Keratinocyte (primary cell): ENCODE measurements at regions not wholly inside any gene's neighbourhood (a gene's known extent, or its start where the extent isn't known, plus 50 kb on each side); places are given as distances from the start of the nearest gene placed in this dataset.
"Not testable (repeated sequence)": the region's sequence is repeated elsewhere in the genome, so short reads cannot be mapped to it uniquely, and the experiment has no call there.

Experiments used
- DNase-seq: peaks from one replicate; pipeline ENCODE4 v3.0.0-alpha.2; 2011; ENCODE audit warnings: low read depth, missing footprints, low spot score
- FAIRE-seq: peaks from 2 replicates; lab custom pipeline; 2011; peaks lifted over from hg19 to GRCh38; lab: Jason Lieb, UNC
- H2AFZ ChIP-seq: 2 replicates; pipeline ENCODE4 v1.6.0; 2012; ENCODE audit warnings: low read length, control low read depth, inconsistent platforms; ENCODE audit not compliant: control insufficient read depth
- H3K27ac ChIP-seq: 2 replicates; pipeline ENCODE4 v1.5.1; 2011; ENCODE audit warnings: low read length; ENCODE audit not compliant: control insufficient read depth, insufficient read depth
- H3K27me3 ChIP-seq: 3 replicates; pipeline ENCODE4 v1.6.0; 2011; ENCODE audit warnings: low read length; ENCODE audit not compliant: control insufficient read depth, insufficient read depth; ENCODE audit errors: extremely low read depth
- H3K36me3 ChIP-seq, 2 experiments: 2 replicates in 1 of 2; 3 replicates in 1 of 2; pipeline ENCODE4 v1.5.1; 2011; ENCODE audit warnings: low read length in 2 of 2, mild to moderate bottlenecking in 1 of 2; ENCODE audit not compliant: control insufficient read depth in 2 of 2, insufficient read depth in 2 of 2; ENCODE audit errors: extremely low read depth in 1 of 2
- H3K4me1 ChIP-seq: 3 replicates; pipeline ENCODE4 v1.5.1; 2011; ENCODE audit warnings: low read length; ENCODE audit not compliant: control insufficient read depth, insufficient read depth; ENCODE audit errors: extremely low read depth
- H3K4me2 ChIP-seq: 3 replicates; pipeline ENCODE4 v1.6.0; 2011; ENCODE audit warnings: low read depth, low read length; ENCODE audit not compliant: control insufficient read depth, insufficient read depth; ENCODE audit errors: extremely low read depth
- H3K4me3 ChIP-seq, 3 experiments: fragments of 200-600 bp in 1 of 3; sonication (generic) in 1 of 3; 2 replicates in 2 of 3; 3 replicates in 1 of 3; pipeline ENCODE4 v1.5.1; 2011 to 2016; ENCODE audit warnings: low read length in 3 of 3, mild to moderate bottlenecking in 3 of 3, control low read depth in 2 of 3, inconsistent platforms in 1 of 3, low read depth in 1 of 3, mixed read lengths in 1 of 3, mixed run types in 1 of 3, moderate library complexity in 1 of 3; ENCODE audit not compliant: control insufficient read depth in 2 of 3, insufficient read depth in 2 of 3; ENCODE audit errors: extremely low read depth in 1 of 3
- H3K79me2 ChIP-seq: 2 replicates; pipeline ENCODE4 v1.6.0; 2012; ENCODE audit warnings: low read length; ENCODE audit not compliant: control insufficient read depth, insufficient read depth
- H3K9ac ChIP-seq: 3 replicates; pipeline ENCODE4 v1.6.0; 2011; ENCODE audit warnings: low read length; ENCODE audit not compliant: control insufficient read depth, insufficient read depth; ENCODE audit errors: extremely low read depth
- H3K9me1 ChIP-seq: 3 replicates; pipeline ENCODE4 v1.6.0; 2011; ENCODE audit warnings: low read length; ENCODE audit not compliant: control insufficient read depth, insufficient read depth; ENCODE audit errors: extremely low read depth
- H3K9me3 ChIP-seq: 2 replicates; pipeline ENCODE4 v1.5.1; 2012; ENCODE audit warnings: low read depth, low read length; ENCODE audit not compliant: control insufficient read depth
- H4K20me1 ChIP-seq: 3 replicates; pipeline ENCODE4 v1.6.0; 2011; ENCODE audit warnings: low read length; ENCODE audit not compliant: control insufficient read depth, insufficient read depth; ENCODE audit errors: extremely low read depth
- EZH2 ChIP-seq: IDR thresholded peaks from one replicate; pipeline ENCODE4 v1.6.1; 2012; ENCODE audit warnings: inconsistent platforms, mild to moderate bottlenecking, low read length, moderate library complexity
- dilution Hi-C: fragments of 300-500 bp; cut with MboI; formaldehyde crosslinking; loops from one replicate; pipeline ENCODE4 v1.7.0; 2020; ENCODE audit warnings: low sequenced_read_pairs; ENCODE audit not compliant: extremely low pct_ligation_motif_present
- TF ChIP-seq, protein P1 (sequence below), 3 experiments: IDR thresholded peaks in 1 of 3; conservative IDR thresholded peaks in 1 of 3; optimal IDR thresholded peaks in 1 of 3; 2 replicates in 2 of 3; 3 replicates in 1 of 3; pipeline versions ENCODE3 to v1.5.1; 2011; ENCODE audit warnings: low read length in 3 of 3, mild to moderate bottlenecking in 3 of 3, moderate library complexity in 2 of 3, control low read depth in 1 of 3, inconsistent platforms in 1 of 3; ENCODE audit not compliant: insufficient read depth in 2 of 3; ENCODE audit errors: extremely low read depth in 1 of 3

DNA sequence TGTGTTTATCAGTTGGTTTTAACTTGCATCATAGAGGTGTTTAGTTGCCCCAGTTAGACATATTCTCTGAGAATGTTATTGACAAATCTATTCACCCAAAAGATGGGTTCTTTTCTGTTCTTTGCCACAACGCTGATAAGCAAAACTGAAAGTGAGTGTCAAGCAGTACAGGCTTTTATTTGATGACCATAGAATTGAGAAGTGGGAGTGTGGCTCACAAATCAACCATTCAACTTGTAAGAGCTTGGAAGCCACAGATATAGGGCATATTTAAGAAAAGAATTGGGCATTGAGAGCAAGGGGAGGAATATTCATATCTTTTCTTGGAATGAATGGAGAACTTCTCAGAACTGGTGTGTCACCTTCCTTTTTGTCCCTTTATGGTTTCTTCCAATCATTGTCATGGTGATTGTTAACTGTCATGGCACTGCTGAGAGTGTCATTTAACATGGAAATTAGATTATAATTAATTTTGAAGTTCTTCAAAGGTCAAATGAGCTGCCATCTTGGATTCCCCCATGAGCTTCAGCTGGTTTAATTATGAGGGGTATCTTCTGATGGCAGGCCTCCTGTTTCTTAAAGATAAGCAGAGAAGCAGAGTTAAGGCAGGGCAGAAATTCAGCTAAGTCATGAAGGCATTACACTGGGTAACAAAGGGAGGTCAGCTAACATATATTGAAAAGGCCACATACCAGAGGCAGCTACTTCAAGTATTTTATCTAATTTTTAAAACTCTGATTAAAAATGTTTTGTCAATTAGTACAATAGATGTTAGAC, 254.0 kb upstream of the HTR1E start:
- no peaks in the 10 kb centered on the region for H3K4me1 ChIP-seq
- no peaks in the 10 kb centered on the region for H3K79me2 ChIP-seq
- H3K9me3 ChIP-seq, result no peaks in the 10 kb centered on the region
- DNase-seq, result no peak
- H3K9ac ChIP-seq, result no peak overlapping the region
- TF ChIP-seq, protein P1, sequence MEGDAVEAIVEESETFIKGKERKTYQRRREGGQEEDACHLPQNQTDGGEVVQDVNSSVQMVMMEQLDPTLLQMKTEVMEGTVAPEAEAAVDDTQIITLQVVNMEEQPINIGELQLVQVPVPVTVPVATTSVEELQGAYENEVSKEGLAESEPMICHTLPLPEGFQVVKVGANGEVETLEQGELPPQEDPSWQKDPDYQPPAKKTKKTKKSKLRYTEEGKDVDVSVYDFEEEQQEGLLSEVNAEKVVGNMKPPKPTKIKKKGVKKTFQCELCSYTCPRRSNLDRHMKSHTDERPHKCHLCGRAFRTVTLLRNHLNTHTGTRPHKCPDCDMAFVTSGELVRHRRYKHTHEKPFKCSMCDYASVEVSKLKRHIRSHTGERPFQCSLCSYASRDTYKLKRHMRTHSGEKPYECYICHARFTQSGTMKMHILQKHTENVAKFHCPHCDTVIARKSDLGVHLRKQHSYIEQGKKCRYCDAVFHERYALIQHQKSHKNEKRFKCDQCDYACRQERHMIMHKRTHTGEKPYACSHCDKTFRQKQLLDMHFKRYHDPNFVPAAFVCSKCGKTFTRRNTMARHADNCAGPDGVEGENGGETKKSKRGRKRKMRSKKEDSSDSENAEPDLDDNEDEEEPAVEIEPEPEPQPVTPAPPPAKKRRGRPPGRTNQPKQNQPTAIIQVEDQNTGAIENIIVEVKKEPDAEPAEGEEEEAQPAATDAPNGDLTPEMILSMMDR (optimal IDR thresholded peaks at IDR 0.05 in 1 of 3, IDR thresholded peaks at IDR 0.05 in 1 of 3, conservative IDR thresholded peaks at IDR 0.05 in 1 of 3; ENCODE audit: extremely low read depth in 1 of 3, insufficient read depth in 2 of 3, low read length in 3 of 3), result no peak
- no peak for TF ChIP-seq EZH2
- H3K9me1 ChIP-seq, result no peaks in the 10 kb centered on the region
- H3K27ac ChIP-seq, result no peak overlapping the region
- no peak overlapping the region for H2AFZ ChIP-seq
- FAIRE-seq, result no peak
- no peak overlapping the region for H3K4me3 ChIP-seq
- dilution Hi-C loops, result no loop called here
- no peak overlapping the region for H3K4me2 ChIP-seq
- H3K36me3 ChIP-seq, result no peaks in the 10 kb centered on the region
- no peaks in the 10 kb centered on the region for H3K27me3 ChIP-seq
- no peaks in the 10 kb centered on the region for H4K20me1 ChIP-seq

DNA sequence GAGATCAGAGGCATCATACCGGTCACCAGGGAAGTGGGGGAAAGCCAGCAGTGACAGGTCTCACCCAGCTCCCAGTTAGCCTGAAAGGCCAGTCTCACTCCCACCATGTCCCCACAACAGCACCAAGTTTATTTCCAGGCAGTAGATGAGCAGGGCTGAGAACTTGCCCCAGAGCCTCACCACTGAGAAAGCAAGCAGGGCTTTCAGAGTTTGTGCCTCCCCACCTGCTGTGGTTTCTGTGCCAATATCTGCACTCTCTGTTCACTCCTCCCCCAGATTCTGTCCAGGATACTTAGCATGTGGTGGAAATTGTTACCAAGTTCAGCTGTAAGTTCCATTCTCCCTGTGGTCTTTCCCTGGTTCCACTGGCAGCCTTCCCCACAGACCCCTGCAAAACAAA, 255.0 kb upstream of the HTR1E start:
- H3K4me2 ChIP-seq, result no peak overlapping the region
- dilution Hi-C loops, result no loop called here
- H3K27ac ChIP-seq, result no peak overlapping the region
- no peak overlapping the region for H2AFZ ChIP-seq
- H3K9me1 ChIP-seq, result no peaks in the 10 kb centered on the region
- H3K9me3 ChIP-seq, result no peaks in the 10 kb centered on the region
- no peaks in the 10 kb centered on the region for H3K79me2 ChIP-seq
- H3K9ac ChIP-seq, result no peak overlapping the region
- no peak for FAIRE-seq
- H3K36me3 ChIP-seq, result no peaks in the 10 kb centered on the region
- DNase-seq, result no peak
- TF ChIP-seq, protein P1 (optimal IDR thresholded peaks at IDR 0.05 in 1 of 3, IDR thresholded peaks at IDR 0.05 in 1 of 3, conservative IDR thresholded peaks at IDR 0.05 in 1 of 3; ENCODE audit: extremely low read depth in 1 of 3, insufficient read depth in 2 of 3, low read length in 3 of 3), result no peak
- no peak for TF ChIP-seq EZH2
- H4K20me1 ChIP-seq, result no peaks in the 10 kb centered on the region
- no peaks in the 10 kb centered on the region for H3K4me1 ChIP-seq
- H3K27me3 ChIP-seq, result no peaks in the 10 kb centered on the region
- no peak overlapping the region for H3K4me3 ChIP-seq

DNA sequence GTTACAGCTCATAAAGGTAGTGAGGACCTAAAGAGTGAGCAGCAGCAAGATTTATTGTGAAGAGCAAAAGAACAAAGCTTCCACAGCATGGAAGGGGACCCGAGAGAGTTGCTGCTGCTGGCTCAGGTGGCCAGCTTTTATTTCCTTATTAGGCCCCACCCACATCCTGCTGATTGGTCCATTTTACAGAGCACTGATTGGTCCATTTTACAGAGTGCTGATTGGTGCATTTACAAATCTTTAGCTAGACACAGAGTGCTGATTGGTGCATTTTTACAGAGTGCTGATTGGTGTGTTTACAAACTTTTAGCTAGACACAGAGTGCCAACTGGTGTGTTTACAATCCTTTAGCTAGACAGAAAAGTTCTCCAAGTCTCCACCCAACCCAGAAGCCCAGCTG, 256.2 kb upstream of the HTR1E start:
- H3K27ac ChIP-seq, H2AFZ ChIP-seq, H3K79me2 ChIP-seq, H3K4me3 ChIP-seq, H3K27me3 ChIP-seq, H3K9ac ChIP-seq, H3K4me2 ChIP-seq, H3K36me3 ChIP-seq, H3K9me1 ChIP-seq, FAIRE-seq, dilution Hi-C loops, H4K20me1 ChIP-seq, DNase-seq, H3K9me3 ChIP-seq, H3K4me1 ChIP-seq: not testable (repeated sequence)

DNA sequence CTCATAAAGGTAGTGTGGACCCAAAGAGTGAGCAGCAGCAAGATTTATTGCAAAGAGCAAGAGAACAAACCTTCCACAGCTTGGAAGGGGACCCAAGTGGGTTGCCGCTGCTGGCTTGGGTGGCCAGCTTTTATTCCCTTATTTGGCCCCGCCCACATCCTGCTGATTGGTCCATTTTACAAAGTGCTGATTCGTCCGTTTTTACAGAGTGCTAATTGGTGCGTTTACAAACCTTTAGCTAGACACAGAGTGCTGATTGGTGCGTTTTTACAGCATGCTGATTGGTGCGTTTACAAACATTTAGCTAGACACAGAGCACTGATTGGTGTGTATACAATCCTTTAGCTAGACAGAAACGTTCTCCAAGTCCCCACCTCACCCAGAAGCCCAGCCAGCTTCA, 265.2 kb upstream of the HTR1E start:
- H3K9me1 ChIP-seq, result not testable (repeated sequence)

More for the DNA sequence above, 265.2 kb upstream of the HTR1E start:
- H3K36me3 ChIP-seq, H4K20me1 ChIP-seq, H3K4me1 ChIP-seq, H3K9me3 ChIP-seq, dilution Hi-C loops, H3K27ac ChIP-seq, H3K27me3 ChIP-seq, H3K79me2 ChIP-seq, H3K4me2 ChIP-seq, H3K9ac ChIP-seq, H3K4me3 ChIP-seq, FAIRE-seq, H2AFZ ChIP-seq, DNase-seq: not testable (repeated sequence)
